ENCODE measurements at regions not wholly inside any gene's neighbourhood (a gene's known extent, or its start where the extent isn't known, plus 50 kb on each side); places are given as distances from the start of the nearest gene placed in this dataset.

GRCh38 chr12:111227476-111228420, 141.1 kb downstream of the PHETA1 start:
- RAD21 ChIA-PET (ENCODE audit: unreplicated experiment), result no interaction called here
- intact Hi-C loops (cut with micrococcal nuclease; ENCODE audit: unreplicated experiment) (no loop called here), in situ Hi-C loops (cut with MboI) (no loop called here)
- Histone ChIP-seq H3K4me1 (ENCODE audit: control insufficient read depth, insufficient read depth, low read length) (no peaks in the 10 kb centered on the region), H3K9ac (ENCODE audit: control insufficient read depth, insufficient read depth, low read length) (no peak overlapping the region), H3K9me3 (replicated peaks; ENCODE audit: control insufficient read depth, insufficient read depth, low read length) (no peaks in the 10 kb centered on the region), H3K27me3 (replicated peaks in 1 of 2; ENCODE audit: control insufficient read depth in 2 of 2, insufficient read depth in 2 of 2, low read length in 1 of 2) (peaks cover 1 to 3% of the 10 kb centered on the region in 2 experiments; a peak in 3 of 4 replicates), H3K4me3 (no peak overlapping the region), H3K79me2 (ENCODE audit: control insufficient read depth, insufficient read depth, low read length) (no peaks in the 10 kb centered on the region), H3K4me2 (ENCODE audit: control insufficient read depth, insufficient read depth) (no peak overlapping the region), H3K27ac (ENCODE audit: control insufficient read depth, insufficient read depth) (no peak overlapping the region), H3K36me3 (ENCODE audit: control insufficient read depth in 2 of 2, insufficient read depth in 2 of 2, low read length in 1 of 2) (no peaks in the 10 kb centered on the region), H4K20me1 (ENCODE audit: control insufficient read depth, insufficient read depth) (no peaks in the 10 kb centered on the region), H2AFZ (ENCODE audit: control insufficient read depth, low read depth, low read length) (no peak overlapping the region)
- 43% methylated on average over 10 of the region's 10 CpGs for WGBS (ENCODE audit: insufficient coverage, insufficient replicate concordance, low lambda C conversion rate, missing lambda C conversion rate)
- POLR2A ChIA-PET, result no interaction called here
- ATAC-seq (no peak), DNase-seq (ENCODE audit: low read depth, low spot score) (no peak), FAIRE-seq (no peak)
- SMC1A ChIA-PET (ENCODE audit: uncharacterized antibody, unreplicated experiment), result no interaction called here
- BruUV-seq (replicated peaks), result no TSS peak
- CTCF ChIA-PET, result no interaction called here
- TF ChIP-seq ZBTB33 (IDR thresholded peaks at IDR 0.05), result no peak
- no peak for TF ChIP-seq RELB (IDR thresholded peaks at IDR 0.05; ENCODE audit: low read depth)
- no peak for TF ChIP-seq NBN (IDR thresholded peaks at IDR 0.05)
- no peak for TF ChIP-seq CBFB (IDR thresholded peaks at IDR 0.05; ENCODE audit: low read depth)
- TF ChIP-seq POLR2AphosphoS2 (IDR thresholded peaks at IDR 0.05; ENCODE audit: low read depth, low read length), result no peak
- TF ChIP-seq USF2 (IDR thresholded peaks at IDR 0.05; ENCODE audit: borderline replicate concordance, low read depth, low read length), result no peak
- TF ChIP-seq MLLT1 (IDR thresholded peaks at IDR 0.05), result no peak
- no peak for TF ChIP-seq MTA2 (IDR thresholded peaks at IDR 0.05; ENCODE audit: low read depth)
- no peak for TF ChIP-seq NR2C1 (IDR thresholded peaks at IDR 0.05)
- no peak for TF ChIP-seq IRF5 (IDR thresholded peaks at IDR 0.05; ENCODE audit: borderline replicate concordance)
- no peak for TF ChIP-seq ZBTB4 (CRISPR knock-in tag; IDR thresholded peaks at IDR 0.05)
